HG02870 (cell line): ENCODE measurements at regions not wholly inside any gene's neighbourhood (a gene's known extent, or its start where the extent isn't known, plus 50 kb on each side); places are given as distances from the start of the nearest gene placed in this dataset.

Source experiments
- ATAC-seq: cut with Tn5 transposase; IDR thresholded peaks from one replicate; pipeline ENCODE4 v1.9.1; 2021; ENCODE audit warnings: mild to moderate bottlenecking, moderate library complexity; ENCODE audit not compliant: unreplicated experiment

DNA sequence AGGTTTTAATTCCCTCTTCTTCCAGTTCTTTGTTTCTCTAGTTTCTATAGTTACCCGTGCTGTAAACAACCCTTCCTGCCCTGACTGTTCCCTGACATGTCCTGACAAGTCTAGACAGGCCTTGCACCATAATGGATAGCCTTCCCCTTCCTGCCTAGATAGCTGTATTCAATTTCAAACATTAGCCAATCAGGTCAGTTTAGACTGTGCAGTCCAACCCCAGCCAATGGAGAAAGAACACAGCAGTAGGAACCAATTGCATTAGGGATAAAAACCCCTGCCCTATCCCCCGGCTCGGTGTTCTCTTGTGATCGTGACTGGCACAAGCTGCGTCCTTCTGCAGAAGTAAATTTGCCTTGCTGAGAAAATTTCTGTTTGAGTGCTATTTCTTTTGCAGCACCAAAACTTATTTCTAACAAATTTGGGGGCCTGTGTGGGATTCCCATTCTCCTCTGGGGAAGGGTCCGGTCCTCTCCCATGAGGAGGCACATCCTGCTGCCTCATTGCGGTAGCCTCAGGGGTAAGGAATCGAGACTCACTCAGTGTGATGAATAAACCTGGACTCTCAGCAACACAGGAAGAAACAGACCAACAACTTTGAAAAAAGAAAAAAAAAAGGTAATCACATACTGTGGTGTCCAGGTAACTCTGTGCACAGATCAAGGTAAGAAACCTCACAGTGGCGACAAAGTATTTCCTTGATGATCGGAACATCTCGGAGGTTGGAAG, 248.7 kb upstream of the ECI2 start:
- no peak for ATAC-seq

- no peak for ATAC-seq
These were observed 247.0 kb upstream of the ECI2 start for GRCh38 chr6:4382362-4382853.

- no peak for ATAC-seq
These were observed 246.0 kb upstream of the ECI2 start for GRCh38 chr6:4381381-4381780.

GRCh38 chr6:4380881-4381281, 245.5 kb upstream of the ECI2 start:
- no peak for ATAC-seq

DNA sequence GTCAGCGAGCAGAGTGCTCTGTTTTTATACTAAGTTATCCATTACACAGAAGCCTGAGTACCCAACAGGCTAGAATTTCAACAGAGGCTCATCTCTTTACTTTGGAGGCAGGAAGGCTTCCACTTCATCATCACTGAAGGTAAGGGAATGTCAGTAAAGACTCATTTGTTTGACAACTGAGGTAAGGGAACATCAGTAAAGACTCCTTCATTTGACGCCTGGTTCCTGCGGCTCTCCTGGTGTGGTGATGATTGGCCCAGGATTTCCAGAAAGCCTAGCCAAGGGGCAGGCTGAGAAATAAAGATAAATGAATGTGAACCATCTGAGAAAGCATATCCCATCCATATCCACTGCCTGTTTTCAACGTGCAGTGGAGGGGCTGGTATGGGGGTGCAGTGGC, 244.6 kb upstream of the ECI2 start:
- ATAC-seq: no peak

- no peak for ATAC-seq
These were observed 243.1 kb upstream of the ECI2 start for GRCh38 chr6:4378319-4378996.

- ATAC-seq: no peak
These were observed 242.2 kb upstream of the ECI2 start for GRCh38 chr6:4377603-4378002.

DNA sequence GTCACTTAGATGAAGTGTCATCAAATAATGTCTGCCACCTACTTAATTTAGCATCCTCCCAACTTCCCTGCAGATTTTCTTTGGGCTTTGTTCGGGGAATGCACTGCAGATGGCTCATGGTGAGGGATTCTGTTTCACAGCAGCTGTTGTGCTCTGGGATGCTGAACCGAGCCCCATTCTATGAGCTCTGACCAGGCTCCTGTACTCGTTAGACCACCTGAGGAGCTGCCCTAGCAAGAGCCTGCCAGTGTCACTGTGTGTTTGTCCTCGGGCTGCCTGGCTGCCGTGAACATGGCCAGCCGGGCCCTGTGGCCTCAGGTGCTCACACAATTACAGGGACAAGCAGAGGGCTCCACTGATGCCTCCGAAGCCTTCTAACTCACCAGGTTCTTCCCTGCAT, 238.8 kb upstream of the ECI2 start:
- ATAC-seq: no peak

- ATAC-seq: no peak
These were observed 237.5 kb upstream of the ECI2 start for GRCh38 chr6:4372866-4373265.

DNA sequence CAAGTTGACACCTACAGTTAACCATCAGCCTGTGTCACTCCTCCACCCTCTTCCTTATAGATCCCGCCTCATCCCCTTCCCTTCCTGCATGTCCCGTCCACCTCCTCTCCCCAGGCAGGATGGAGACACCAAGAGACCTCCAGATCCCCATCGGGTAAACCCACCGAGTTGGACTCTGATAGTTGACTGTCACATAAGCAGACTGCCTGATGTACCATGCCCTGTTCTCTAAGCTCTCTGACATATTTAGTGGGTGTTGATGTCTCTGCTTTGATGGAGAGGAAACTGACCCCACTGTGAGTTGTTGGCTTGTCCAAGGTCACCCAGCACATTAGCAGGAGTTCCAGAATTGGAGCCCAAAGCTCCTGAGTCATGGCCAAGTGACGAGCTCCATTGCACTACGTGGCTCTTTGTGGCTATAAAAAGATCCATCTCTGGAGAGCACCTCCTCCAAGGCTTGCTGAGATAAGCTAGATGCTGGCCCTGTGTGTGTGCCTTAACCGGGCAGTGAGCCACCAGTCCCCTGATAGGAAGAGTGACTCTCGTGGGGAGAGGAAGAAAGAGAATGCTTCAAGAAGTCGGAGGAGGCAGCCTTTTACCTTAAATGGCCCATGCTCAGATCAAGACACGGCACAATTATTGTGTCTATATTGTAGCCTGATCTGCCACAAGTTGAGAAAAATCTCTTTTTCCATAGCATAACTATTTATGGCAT, 236.0 kb upstream of the ECI2 start:
- ATAC-seq: no peak

- ATAC-seq: no peak
These were observed 234.7 kb upstream of the ECI2 start for GRCh38 chr6:4370066-4370465.

DNA sequence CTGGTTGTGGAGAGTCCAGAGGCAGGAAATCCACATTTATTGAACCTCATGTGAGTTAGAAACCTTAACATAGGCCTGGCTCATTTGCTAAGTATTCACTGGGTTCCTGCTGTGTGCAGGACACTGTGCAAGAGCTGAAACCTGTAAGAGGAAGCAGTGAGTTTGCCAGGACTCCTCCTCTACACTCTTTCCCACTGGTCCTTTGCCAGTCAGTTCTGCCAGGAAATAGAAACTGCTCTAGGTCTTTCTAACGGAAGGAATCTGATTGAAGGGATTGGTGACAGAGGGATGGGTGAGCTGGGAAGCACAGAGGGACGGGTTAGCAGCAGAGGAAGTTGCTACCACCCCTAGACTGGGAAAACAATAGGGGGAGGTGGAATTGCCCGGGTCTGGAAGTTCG, 234.2 kb upstream of the ECI2 start:
- ATAC-seq: no peak

- no peak for ATAC-seq
These were observed 233.3 kb upstream of the ECI2 start for GRCh38 chr6:4368649-4369048.

DNA sequence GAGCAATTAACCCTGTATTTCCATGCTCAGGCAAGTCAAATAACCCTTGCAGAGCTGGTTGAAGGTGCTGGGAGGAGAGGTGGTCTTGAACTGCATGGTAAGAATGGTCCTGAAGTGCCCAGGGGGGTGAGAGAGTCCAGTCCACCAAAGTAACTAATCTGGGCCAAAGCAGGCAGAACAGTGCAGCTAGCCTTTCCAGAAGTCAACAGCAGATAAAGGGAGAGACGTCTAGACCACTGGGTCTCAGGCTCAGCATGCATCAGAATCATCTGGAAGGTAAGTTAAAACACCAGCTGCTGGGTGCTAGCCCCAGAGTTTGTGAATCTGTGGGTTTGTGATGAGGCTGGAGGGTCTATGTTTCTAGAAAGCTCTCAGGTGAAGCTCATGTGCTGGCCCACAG, 232.3 kb upstream of the ECI2 start:
- no peak for ATAC-seq

DNA sequence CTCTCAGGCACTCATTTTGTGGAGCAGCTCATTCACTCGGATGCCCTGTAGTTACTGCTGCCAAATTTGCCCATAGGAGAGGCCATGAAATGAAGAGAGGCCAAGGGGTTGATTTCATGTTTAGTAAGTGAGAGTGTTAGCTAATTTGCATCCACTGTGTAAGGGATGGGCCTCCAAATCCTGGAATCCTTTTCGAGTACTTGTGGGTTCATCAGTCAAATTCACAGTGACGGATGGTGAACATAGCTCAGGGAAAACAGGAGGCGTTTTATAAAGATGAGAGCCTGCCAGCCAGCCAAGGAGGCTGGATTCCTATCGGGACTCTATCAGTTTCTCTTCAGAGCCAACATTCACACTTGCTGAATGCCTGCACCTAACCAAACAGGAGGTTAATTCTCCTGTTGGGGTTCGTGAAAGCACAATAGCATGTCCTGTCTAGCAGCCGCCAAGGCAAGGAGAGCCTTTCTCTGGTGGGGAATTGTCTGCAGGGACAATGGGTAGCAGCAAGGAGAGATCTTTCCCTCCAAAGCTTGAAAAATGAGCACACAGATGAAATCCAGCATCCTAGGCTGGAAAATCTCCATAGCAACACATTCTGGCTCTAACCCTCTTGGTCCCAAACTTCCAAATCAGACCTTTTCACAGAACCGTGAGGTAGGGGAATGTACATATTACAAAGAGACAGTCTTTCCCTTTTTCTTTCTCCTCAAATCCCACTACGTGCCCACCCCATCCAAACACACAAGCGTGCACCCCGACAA, 231.4 kb upstream of the ECI2 start:
- ATAC-seq: no peak

DNA sequence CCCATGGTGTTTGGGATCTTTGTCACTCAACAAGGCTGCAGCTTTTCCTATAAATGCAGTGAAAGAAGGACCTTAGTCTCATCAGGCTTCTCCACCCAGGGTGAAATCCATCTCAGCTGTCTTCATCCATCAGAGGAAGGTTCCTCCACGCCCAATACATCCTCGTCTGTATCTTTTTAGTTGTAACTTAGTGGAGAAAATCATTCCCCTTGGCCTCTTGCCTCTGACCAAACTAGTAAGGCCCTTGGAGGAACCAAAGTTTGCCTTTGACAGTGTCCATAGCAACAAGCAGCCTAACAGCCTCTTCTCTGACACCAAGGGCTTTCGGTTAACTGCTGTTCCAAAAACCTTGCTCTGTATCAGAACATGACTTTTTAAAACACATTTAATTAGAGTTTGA, 230.3 kb upstream of the ECI2 start:
- no peak for ATAC-seq

GRCh38 chr6:4364711-4365110, 229.3 kb upstream of the ECI2 start:
- no peak for ATAC-seq

DNA sequence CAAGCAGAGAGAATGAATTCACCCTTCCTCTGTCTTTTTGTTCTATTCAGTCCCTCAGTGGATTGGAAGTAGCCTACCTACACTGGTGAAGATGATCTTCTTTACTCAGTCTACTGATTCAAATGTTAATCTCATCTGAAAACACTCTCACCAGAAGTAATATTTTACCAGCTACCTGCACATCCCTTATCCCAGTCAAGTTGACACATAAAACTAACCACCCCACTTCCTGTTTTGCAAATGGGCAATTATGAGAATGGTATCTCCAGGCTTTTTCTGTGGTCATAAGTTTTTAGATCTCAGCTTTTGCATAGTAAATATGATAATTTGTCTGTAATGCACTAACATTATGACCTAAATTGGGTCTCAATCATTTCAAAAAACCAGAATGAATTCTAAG, 228.8 kb upstream of the ECI2 start:
- ATAC-seq: no peak

- ATAC-seq: no peak
These were observed 228.3 kb upstream of the ECI2 start for GRCh38 chr6:4363656-4364055.

- no peak for ATAC-seq
These were observed 227.0 kb upstream of the ECI2 start for GRCh38 chr6:4362326-4362725.

DNA sequence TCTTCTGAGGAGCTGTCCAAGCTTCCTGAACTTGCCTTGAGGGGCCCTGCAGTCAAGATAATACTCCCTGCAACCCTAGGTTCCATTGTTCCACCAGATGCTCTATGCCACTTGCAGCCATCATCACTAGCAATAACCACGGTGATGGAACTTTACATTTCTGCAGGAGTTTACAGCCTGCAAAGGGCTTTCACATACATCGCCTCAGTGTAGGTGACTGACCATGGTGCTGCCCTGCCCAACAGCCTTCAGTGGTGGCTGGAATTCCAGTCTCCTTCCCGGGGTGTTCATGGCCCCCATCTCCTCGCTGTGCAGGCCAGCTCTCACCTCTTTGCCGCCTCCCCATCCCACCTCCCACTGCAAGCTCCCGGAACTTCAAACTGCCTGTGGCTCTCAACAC, 225.5 kb upstream of the ECI2 start:
- ATAC-seq: no peak
